ENCODE measurements at regions not wholly inside any gene's neighbourhood (a gene's known extent, or its start where the extent isn't known, plus 50 kb on each side); places are given as distances from the start of the nearest gene placed in this dataset.
A peak's percentile ranks its signal among the peaks of the same experiment; 100 is the strongest.

DNA sequence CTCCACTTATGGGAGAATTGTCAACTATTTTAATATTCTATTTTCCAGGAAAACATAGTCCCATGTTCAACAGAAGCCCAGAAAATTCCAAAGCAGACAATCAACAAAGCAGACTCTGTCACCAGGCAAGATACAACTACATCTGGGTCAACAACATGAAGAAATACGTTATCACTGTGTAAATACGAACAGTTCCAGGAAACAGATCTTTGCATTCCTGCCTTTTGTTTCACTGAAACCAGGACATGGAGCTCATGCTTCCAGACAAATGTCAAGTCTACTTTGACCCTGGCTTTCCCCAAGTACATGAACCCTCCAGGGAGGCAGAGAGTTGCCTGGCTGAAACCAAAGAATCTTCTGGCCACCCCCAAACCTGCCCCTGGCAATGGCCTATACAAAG lies 106.7 kb downstream of the SETD4 start (continued):
- TF ChIP-seq, protein P1, sequence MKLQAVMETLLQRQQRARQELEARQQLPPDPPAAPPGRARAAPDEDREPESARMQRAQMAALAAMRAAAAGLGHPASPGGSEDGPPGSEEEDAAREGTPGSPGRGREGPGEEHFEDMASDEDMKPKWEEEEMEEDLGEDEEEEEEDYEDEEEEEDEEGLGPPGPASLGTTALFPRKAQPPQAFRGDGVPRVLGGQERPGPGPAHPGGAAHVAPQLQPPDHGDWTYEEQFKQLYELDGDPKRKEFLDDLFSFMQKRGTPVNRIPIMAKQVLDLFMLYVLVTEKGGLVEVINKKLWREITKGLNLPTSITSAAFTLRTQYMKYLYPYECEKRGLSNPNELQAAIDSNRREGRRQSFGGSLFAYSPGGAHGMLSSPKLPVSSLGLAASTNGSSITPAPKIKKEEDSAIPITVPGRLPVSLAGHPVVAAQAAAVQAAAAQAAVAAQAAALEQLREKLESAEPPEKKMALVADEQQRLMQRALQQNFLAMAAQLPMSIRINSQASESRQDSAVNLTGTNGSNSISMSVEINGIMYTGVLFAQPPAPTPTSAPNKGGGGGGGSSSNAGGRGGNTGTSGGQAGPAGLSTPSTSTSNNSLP (IDR thresholded peaks at IDR 0.05; ENCODE audit: low read depth, low read length), result 0 out of 2 replicates have a peak, but pooled peaks have one; percentile 18
- TF ChIP-seq ZNF225 (CRISPR knock-in tag; IDR thresholded peaks at IDR 0.05), result no peak
- TF ChIP-seq, protein P2, sequence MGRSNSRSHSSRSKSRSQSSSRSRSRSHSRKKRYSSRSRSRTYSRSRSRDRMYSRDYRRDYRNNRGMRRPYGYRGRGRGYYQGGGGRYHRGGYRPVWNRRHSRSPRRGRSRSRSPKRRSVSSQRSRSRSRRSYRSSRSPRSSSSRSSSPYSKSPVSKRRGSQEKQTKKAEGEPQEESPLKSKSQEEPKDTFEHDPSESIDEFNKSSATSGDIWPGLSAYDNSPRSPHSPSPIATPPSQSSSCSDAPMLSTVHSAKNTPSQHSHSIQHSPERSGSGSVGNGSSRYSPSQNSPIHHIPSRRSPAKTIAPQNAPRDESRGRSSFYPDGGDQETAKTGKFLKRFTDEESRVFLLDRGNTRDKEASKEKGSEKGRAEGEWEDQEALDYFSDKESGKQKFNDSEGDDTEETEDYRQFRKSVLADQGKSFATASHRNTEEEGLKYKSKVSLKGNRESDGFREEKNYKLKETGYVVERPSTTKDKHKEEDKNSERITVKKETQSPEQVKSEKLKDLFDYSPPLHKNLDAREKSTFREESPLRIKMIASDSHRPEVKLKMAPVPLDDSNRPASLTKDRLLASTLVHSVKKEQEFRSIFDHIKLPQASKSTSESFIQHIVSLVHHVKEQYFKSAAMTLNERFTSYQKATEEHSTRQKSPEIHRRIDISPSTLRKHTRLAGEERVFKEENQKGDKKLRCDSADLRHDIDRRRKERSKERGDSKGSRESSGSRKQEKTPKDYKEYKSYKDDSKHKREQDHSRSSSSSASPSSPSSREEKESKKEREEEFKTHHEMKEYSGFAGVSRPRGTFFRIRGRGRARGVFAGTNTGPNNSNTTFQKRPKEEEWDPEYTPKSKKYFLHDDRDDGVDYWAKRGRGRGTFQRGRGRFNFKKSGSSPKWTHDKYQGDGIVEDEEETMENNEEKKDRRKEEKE (IDR thresholded peaks at IDR 0.05), result no peak
- TF ChIP-seq SOX13 (IDR thresholded peaks at IDR 0.05), result peak; percentile 100
- TF ChIP-seq SOX13 (CRISPR knock-in tag; conservative IDR thresholded peaks at IDR 0.05 in 1 of 2, IDR thresholded peaks at IDR 0.05 in 1 of 2), result peak in 1 of 2 experiments; percentile 100; a peak in 2 of 4 replicates
- no peak for TF ChIP-seq ZNF569 (CRISPR knock-in tag; IDR thresholded peaks at IDR 0.05; ENCODE audit: borderline replicate concordance)
- peak; percentile 45; the same call in 1 of the 2 replicates for TF ChIP-seq KMT2B (CRISPR knock-in tag; IDR thresholded peaks at IDR 0.05)
- TF ChIP-seq, protein P3, sequence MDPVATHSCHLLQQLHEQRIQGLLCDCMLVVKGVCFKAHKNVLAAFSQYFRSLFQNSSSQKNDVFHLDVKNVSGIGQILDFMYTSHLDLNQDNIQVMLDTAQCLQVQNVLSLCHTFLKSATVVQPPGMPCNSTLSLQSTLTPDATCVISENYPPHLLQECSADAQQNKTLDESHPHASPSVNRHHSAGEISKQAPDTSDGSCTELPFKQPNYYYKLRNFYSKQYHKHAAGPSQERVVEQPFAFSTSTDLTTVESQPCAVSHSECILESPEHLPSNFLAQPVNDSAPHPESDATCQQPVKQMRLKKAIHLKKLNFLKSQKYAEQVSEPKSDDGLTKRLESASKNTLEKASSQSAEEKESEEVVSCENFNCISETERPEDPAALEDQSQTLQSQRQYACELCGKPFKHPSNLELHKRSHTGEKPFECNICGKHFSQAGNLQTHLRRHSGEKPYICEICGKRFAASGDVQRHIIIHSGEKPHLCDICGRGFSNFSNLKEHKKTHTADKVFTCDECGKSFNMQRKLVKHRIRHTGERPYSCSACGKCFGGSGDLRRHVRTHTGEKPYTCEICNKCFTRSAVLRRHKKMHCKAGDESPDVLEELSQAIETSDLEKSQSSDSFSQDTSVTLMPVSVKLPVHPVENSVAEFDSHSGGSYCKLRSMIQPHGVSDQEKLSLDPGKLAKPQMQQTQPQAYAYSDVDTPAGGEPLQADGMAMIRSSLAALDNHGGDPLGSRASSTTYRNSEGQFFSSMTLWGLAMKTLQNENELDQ (CRISPR knock-in tag; IDR thresholded peaks at IDR 0.05; ENCODE audit: borderline replicate concordance), result no peak
- TF ChIP-seq FOXO1 (CRISPR knock-in tag; IDR thresholded peaks at IDR 0.05), result peak; percentile 98
- TF ChIP-seq FOXA1 (IDR thresholded peaks at IDR 0.05), result peak; percentile 94
- TF ChIP-seq FOXA1 (CRISPR knock-in tag; IDR thresholded peaks at IDR 0.05), result peak; percentile 100
- no peak for TF ChIP-seq IKZF1 (IDR thresholded peaks at IDR 0.05)
- no peak for TF ChIP-seq ZNF83 (CRISPR knock-in tag; IDR thresholded peaks at IDR 0.05; ENCODE audit: borderline replicate concordance)
- TF ChIP-seq KLF12 (CRISPR knock-in tag; IDR thresholded peaks at IDR 0.05; ENCODE audit: borderline replicate concordance), result no peak
- no peak for TF ChIP-seq ZNF256 (CRISPR knock-in tag; conservative IDR thresholded peaks at IDR 0.05)
- TF ChIP-seq, protein P4, sequence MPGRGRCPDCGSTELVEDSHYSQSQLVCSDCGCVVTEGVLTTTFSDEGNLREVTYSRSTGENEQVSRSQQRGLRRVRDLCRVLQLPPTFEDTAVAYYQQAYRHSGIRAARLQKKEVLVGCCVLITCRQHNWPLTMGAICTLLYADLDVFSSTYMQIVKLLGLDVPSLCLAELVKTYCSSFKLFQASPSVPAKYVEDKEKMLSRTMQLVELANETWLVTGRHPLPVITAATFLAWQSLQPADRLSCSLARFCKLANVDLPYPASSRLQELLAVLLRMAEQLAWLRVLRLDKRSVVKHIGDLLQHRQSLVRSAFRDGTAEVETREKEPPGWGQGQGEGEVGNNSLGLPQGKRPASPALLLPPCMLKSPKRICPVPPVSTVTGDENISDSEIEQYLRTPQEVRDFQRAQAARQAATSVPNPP (CRISPR knock-in tag; IDR thresholded peaks at IDR 0.05), result no peak
- peak; percentile 93 for TF ChIP-seq HMG20B (CRISPR knock-in tag; conservative IDR thresholded peaks at IDR 0.05)
- TF ChIP-seq KAT2B (IDR thresholded peaks at IDR 0.05; ENCODE audit: borderline replicate concordance, low read depth, low read length), result no peak
- no peak for TF ChIP-seq ZSCAN5A (CRISPR knock-in tag; IDR thresholded peaks at IDR 0.05; ENCODE audit: borderline replicate concordance)
- TF ChIP-seq SNAI1 (CRISPR knock-in tag; IDR thresholded peaks at IDR 0.05; ENCODE audit: borderline replicate concordance), result no peak
- no peak for TF ChIP-seq ZNF740 (CRISPR knock-in tag; IDR thresholded peaks at IDR 0.05)
- TF ChIP-seq ZEB1 (IDR thresholded peaks at IDR 0.05; ENCODE audit: insufficient replicate concordance, low read depth), result peak; percentile 68

Data from HepG2 (cell line).